Mesenteric fat pad (tissue), 1 donor: ENCODE measurements at regions not wholly inside any gene's neighbourhood (a gene's known extent, or its start where the extent isn't known, plus 50 kb on each side); places are given as distances from the start of the nearest gene placed in this dataset.
"Not testable (repeated sequence)": the region's sequence is repeated elsewhere in the genome, so short reads cannot be mapped to it uniquely, and the experiment has no call there.

Source experiments
- DNase-seq: peaks from one replicate; pipeline ENCODE4 v3.0.0-alpha.2; 2020; ENCODE audit warnings: low spot score
- donor health status: DM: yes; HTN: yes; CAD: no.

- no peak for DNase-seq
Measured at GRCh38 chr2:31813016-31813415, 197.8 kb downstream of the MEMO1 start.

- no peak for DNase-seq
Measured at GRCh38 chr2:31812051-31812798, 198.6 kb downstream of the MEMO1 start.

- no peak for DNase-seq
Measured at GRCh38 chr2:31811482-31811881, 199.3 kb downstream of the MEMO1 start.

- no peak for DNase-seq
Measured at GRCh38 chr2:31810200-31810917, 200.4 kb downstream of the MEMO1 start.

GRCh38 chr2:31805688-31806087 is 205.1 kb downstream of the MEMO1 start:
- DNase-seq: no peak

- DNase-seq: not testable (repeated sequence)
Measured at GRCh38 chr2:31803481-31804153, 207.2 kb downstream of the MEMO1 start.

- no peak for DNase-seq
Measured at GRCh38 chr2:31802711-31803110, 208.1 kb downstream of the MEMO1 start.

GRCh38 chr2:31799282-31799681 is 211.5 kb downstream of the MEMO1 start:
- DNase-seq: not testable (repeated sequence)

- no peak for DNase-seq
Measured at GRCh38 chr2:31788273-31788672, 207.5 kb upstream of the SRD5A2 start.

GRCh38 chr2:31785876-31786275 is 205.1 kb upstream of the SRD5A2 start:
- DNase-seq: no peak

GRCh38 chr2:31784868-31785267 is 204.1 kb upstream of the SRD5A2 start:
- DNase-seq: no peak

- not testable (repeated sequence) for DNase-seq
Measured at GRCh38 chr2:31783446-31784091, 202.8 kb upstream of the SRD5A2 start.

- DNase-seq: no peak
Measured at GRCh38 chr2:31778153-31778552, 197.4 kb upstream of the SRD5A2 start.

- no peak for DNase-seq
Measured at GRCh38 chr2:31770741-31771140, 190.0 kb upstream of the SRD5A2 start.

- no peak for DNase-seq
Measured at GRCh38 chr2:31765078-31765945, 184.6 kb upstream of the SRD5A2 start.

GRCh38 chr2:31764169-31764568 is 183.4 kb upstream of the SRD5A2 start:
- no peak for DNase-seq

GRCh38 chr2:31762085-31762484 is 181.3 kb upstream of the SRD5A2 start:
- DNase-seq: no peak

GRCh38 chr2:31757351-31757750 is 176.6 kb upstream of the SRD5A2 start:
- not testable (repeated sequence) for DNase-seq

GRCh38 chr2:31748746-31749145 is 168.0 kb upstream of the SRD5A2 start:
- DNase-seq: not testable (repeated sequence)

GRCh38 chr2:31748041-31748440 is 167.3 kb upstream of the SRD5A2 start:
- DNase-seq: no peak

- no peak for DNase-seq
Measured at GRCh38 chr2:31739161-31739560, 158.4 kb upstream of the SRD5A2 start.
